ENCODE measurements at regions not wholly inside any gene's neighbourhood (a gene's known extent, or its start where the extent isn't known, plus 50 kb on each side); places are given as distances from the start of the nearest gene placed in this dataset.

DNA sequence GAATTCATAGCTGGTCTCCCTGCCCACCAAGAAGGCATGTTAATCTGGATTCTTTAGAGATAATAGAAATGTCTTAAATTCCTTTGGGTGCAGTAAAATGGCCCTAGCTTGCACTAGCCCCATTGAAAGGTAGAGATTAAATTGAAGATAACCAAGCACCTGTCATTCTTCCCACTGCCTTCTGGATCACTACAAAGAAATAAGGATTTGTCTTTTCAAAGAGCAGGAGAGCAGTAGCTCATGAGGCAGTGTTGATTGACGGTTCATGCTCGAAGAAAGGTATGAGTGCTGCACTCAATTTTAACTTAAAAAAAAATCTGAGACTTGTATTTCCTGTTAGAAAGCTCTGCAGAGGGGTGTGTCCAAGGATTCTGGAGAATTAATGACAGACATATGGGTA, 74.9 kb upstream of the F3 start:
- ATAC-seq = peak; percentile 48

DNA sequence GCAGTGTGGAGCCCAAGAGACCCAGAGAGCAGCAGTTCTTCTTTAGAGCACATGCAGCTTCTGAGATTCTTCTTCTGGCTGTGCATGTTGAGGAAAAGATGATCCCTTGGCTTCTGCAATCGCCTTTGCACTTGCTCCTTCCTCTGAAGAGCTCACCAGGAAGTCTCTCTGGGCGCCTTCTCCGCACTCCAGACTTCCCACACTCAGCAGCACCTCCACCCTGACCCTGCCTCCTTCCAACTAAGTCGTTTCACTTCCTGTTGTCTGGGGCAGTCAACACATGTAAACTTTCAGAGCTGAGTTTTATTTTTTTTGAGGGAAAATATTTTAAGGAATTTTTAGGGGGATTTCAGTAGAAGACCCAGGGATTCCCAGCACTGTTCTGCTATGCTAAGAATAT, 73.4 kb upstream of the F3 start:
- ATAC-seq = no peak

DNA sequence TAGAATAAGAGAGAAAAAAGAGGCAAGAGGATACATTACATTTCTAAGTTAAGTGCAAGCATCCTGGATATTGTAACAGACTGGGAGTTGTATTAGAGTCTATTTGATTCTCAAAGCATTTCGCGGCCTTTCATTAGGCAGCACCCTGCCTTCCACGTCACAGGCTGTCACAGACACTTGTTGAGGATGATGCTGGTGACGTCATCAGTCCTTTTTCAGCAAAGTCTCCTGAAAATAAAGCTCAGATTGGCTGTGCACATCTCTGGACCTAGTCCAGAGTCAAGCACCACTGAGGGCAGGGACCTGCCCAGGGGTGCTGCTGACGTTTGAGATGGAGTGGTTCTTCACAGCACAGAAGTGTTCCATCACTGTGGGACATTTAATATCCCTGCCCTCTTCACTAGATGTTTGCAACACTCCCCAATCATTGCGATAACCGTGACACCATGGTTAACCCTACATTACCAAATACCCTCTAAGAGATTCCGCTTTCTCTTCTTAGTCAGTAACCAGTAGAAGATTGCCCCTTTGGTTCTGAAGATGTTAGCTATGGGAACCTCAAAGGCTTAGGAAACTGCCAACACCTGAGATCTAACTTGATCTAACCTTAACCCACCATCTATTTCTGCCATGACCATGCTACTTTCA, 72.7 kb upstream of the F3 start:
- no peak for ATAC-seq

DNA sequence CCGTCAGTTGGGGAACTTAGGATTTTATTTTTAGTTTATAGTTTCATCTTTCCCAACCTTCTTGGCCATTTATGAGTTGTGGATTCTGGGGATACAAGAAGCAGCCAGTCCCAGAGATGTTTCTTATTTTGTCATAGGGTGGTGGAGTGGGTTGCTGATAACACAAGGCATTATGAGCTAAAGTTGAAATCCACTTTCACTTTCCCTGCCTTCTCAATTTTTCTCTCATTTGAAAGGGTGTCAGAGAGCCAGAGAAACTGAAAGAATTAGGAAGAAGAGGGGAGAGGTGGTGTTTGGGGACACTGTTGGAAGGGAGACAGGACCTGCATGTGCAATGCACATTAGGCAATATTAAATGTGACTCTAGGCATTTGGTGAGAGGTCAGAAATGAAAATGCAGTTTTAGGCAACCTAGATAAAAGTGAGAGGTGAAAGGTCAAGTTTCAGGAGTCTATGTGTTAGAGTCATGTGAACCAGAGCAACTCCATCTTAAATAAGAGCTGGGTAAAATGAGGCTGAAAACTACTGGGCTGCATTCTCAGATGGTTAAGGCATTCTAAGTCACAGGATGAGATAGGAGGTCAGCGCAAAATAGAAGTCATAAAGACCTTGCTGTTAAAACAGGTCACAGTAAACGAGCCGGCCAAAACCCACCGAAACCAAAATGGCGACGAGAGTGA, 71.1 kb upstream of the F3 start:
- no peak for ATAC-seq

- no peak for ATAC-seq
Measured at GRCh38 chr1:94611681-94612475, 70.3 kb upstream of the F3 start.

DNA sequence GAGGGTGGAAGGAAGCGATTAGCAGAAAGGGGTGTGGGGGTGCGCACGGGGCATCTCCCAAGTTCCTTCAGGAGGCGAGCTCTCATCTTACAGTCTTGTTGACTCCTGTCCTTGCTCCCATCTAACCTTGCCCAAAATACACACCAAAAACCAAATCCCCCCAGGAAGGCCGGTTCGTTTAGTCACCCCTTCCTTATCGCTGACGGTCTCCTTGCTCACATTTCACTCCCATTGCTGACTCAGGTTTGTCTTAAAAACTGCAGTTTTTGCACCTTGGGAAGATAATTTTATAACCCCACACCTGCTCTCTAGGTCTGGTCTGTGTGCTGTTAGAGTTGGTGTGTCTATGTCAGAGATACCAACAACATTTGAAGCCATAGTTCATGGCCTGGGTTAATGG, 68.1 kb upstream of the F3 start:
- ATAC-seq = no peak

DNA sequence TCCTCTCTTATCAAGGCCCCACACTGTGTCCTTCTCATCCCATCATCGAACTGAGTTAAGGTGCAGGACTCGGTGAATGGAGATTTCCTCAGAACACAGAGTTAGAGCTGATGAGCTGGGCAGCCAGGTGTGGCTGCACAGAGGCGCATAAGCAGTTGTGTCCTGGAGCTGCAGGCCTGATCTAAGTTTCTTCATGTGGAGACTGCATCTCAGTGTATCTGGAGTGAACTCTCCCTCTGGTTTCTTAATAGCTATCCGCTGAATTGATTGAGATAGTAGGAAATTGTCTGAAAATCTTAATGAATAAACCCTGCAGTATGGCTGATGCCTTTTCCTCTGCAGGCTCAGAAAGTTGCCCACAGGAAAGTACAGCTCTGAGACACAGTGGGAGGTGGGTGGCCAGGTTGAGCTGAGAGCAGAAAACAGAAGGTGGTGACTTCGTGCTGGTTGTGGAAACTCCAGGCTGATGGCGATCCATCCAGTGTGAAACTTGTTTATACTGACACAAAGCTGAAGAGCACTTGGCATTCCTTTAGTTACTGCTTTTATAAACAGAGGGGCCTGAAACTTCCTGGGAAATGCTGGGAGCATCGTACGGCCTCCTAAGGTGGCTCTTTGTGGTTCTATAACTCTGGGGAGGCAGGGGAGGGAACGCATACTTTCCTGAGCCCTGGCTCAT, 67.4 kb upstream of the F3 start:
- ATAC-seq = no peak

DNA sequence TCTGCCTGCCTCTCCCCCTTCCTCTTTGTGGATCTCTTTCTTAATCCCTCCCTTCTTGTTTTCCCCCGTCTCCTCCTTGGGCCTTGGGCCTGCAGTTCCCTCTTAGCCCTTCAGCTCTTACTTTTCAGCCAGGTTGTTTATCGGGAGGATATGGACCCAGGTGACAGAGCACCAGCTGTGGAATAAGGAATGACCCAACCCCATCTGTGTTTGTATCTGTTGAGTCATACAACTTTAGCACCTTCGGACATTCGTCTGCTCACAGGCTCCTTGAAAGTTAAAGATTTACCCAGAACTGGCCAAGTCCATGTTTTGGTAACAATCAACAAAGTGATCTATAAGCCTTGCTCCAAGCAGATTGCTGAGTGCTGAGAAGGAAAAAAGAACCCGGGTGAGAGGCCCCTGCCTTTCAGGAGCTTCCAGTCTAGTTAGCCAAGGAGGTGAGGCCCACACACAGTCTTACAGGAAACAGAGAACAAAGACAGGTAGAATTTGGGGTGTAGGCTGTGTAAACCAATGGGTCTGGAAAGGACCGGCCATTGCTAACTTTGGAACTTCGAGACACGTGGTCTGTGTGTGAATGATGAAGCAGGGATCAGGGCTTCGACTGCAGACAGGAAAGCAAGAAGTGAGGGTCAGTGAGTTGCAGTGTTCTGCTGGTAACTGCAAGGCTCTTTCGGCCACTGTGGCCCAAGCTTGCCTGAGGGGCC, 66.7 kb upstream of the F3 start:
- no peak for ATAC-seq

DNA sequence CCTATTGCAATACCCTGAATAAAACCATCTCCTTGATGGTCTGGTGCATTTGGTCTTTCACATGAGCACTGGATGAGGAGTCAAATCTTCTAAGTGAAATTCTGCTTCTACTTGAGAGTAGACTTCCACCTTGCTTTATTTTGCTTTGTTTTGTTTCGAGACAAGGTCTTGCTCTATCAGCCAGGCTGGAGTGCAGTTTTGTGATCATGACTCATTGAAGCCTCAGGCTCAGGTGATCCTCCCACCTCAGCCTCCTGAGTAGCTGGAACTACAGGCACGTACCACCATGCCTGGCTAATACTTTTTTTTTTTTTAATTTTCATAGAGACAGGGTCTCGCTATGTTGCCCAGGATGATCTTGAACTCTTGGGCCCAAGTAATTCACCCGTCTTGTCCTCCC, 65.8 kb upstream of the F3 start:
- ATAC-seq = no peak

GRCh38 chr1:94606471-94606870, 64.9 kb upstream of the F3 start:
- ATAC-seq = peak; percentile 22

DNA sequence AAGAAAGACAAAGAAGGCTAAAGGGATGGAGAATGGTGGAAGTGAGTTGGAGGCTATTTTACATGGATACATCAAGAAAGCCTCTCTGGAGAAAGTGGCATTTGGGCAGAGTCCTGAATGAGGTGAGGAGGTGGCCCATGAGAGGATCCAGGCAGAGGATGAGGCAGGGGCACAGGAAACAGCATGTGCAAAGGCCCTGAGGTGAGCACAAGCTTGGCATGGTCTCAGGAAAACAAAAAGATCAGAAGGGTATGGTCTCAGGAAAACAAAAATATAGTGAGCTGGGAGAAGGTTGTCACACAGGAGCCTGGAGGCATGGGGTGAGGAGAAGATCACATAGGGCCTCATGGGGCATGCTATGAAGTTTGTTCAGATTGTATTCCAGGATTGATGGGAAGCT, 62.1 kb upstream of the F3 start:
- no peak for ATAC-seq

DNA sequence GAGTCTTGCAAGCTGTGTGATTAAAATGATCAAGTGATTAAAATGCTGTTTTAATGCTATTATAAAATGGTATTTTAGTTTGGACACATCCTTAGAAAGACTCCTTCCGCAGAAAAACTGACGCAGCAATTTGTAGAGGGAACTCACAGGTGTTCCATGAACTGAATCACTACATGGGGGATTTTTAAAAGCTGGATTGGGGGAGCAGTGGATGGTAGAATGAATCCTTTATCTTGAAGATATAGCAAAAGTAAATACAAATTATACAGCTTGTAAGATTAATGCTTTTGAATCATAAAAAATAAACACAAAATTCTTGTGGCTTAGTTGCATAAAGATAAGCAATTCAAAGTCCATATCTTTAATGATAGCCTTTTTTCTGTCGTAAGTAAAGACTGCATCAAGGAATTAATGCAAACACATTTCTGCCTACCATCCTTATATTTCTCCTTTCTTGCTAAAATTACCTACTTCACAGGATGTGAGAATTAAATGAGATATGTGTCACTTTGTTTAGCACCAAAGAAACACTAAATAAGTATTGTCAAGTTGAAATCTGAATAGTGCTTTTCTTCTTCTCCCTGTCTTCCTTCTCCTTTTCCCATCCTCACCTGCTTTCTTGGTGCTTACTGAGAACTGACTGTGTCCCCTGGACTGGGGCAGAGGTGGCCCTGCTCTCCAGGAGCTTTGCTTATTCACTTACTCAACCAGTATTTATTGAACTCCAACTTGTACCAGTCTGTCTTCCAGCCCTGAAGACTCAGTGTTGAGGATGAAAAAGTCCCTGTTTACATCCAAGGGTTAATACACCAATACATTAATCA, 61.5 kb upstream of the F3 start:
- no peak for ATAC-seq

GRCh38 chr1:94602316-94602715, 60.8 kb upstream of the F3 start:
- ATAC-seq = peak; percentile 41

DNA sequence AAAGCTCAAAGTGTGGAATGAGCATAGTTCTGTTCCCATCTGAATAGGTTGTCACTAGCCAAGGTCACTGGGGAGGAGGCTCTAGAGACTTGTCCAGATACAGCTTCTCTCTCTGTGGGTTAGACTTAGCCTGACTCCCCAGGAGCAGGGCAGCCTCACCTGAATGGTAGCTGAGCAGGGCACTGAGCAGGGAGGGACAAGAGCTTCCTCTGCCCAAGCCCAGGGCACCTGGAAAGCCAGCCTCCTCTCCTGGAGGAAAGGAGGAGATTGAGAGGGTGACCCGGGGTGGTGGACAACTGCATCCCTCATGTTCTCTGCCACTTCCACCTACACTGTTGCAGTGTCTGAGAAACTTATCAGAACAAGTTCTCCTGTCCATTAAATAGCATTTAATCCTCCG, 59.0 kb upstream of the F3 start:
- no peak for ATAC-seq

DNA sequence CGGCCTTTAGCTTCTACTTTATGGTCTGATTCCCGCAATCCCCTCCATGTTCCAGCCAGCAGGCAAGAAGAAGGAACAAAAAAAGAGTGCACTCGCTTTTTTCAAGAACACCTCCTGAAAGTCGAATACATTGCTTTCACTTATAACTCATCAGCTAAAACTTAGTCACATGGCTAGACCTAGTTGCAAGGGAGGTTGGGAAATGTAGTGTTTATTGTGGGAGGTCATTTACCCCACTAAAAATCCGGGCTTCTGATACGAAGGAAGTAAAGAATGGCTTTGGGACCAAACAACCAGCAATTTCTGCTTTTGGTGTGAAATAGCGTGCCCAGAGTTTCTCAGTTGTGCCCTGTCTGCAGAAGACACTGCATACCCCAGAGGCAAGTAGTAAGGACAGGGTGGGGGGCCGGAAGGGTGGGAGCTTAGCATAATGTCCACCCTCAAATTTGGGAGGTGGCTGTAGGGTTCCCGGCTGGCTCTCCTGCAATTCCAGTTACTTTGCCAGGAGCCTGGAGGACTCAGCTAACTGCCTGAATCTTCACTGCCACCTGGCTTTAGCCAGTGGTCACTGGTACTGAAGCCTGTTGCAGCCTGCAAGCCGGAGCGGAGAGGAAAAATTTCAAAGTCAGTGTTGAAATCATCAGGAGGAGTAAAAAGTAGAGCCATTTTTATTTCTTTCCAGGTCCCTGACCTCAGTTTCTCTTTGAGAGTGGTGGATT, 57.7 kb upstream of the F3 start:
- ATAC-seq = no peak

- peak; percentile 71 for ATAC-seq
Measured at GRCh38 chr1:94597701-94598100, 56.1 kb upstream of the F3 start.

GRCh38 chr1:94596260-94596659, 54.7 kb upstream of the F3 start:
- no peak for ATAC-seq

- no peak for ATAC-seq
Measured at GRCh38 chr1:94595658-94596057, 54.1 kb upstream of the F3 start.

GRCh38 chr1:94593611-94594010, 52.1 kb upstream of the F3 start:
- ATAC-seq = no peak

DNA sequence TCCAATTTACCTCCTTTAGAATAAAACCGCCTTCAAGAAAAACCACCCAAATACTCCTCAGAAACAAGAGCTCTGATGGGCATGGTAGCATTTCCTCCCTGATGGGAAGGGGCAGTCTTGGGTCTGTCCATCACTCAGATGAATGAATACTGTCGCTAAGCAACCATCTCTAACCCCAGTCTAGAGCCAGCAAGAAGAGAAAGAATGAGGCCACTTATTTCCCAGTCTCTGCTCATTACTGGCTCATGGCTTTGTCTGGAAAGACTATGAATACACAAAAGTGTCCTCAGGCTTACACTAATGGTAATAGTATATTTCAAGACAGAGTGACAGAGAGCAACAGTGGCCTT, 51.0 kb upstream of the F3 start:
- no peak for ATAC-seq

All from esophagus mucosa (tissue), 1 donor.